ENCODE measurements at regions not wholly inside any gene's neighbourhood (a gene's known extent, or its start where the extent isn't known, plus 50 kb on each side); places are given as distances from the start of the nearest gene placed in this dataset.

- Histone ChIP-seq H3K9ac (ENCODE audit: insufficient read length) (no peak overlapping the region), H3K4me3 (no peak overlapping the region), H3K27ac (no peak overlapping the region), H3K36me3 (ENCODE audit: insufficient read depth, low read length) (no peaks in the 10 kb centered on the region), H3K9me3 (ENCODE audit: low read depth, low read length) (no peaks in the 10 kb centered on the region)
- TF ChIP-seq POLR2AphosphoS5 (IDR thresholded peaks at IDR 0.05; ENCODE audit: borderline replicate concordance, low read depth, low read length) = no peak
- TF ChIP-seq EZH2 (IDR thresholded peaks at IDR 0.05) = no peak
- TF ChIP-seq FOXP2 (optimal IDR thresholded peaks at IDR 0.05; ENCODE audit: control extremely low read depth, extremely low read length, insufficient read depth) = no peak
- DNase-seq (ENCODE audit: low read depth, low spot score) = no peak
Measured at GRCh38 chr15:87604857-87605446, 651.6 kb downstream of the NTRK3 start.

- Histone ChIP-seq H3K36me3 (ENCODE audit: insufficient read depth, low read length) (no peaks in the 10 kb centered on the region), H3K9ac (ENCODE audit: insufficient read length) (no peak overlapping the region), H3K9me3 (ENCODE audit: low read depth, low read length) (no peaks in the 10 kb centered on the region), H3K4me3 (no peak overlapping the region), H3K27ac (no peak overlapping the region)
- TF ChIP-seq FOXP2 (optimal IDR thresholded peaks at IDR 0.05; ENCODE audit: control extremely low read depth, extremely low read length, insufficient read depth) (no peak), EZH2 (IDR thresholded peaks at IDR 0.05) (no peak), POLR2AphosphoS5 (IDR thresholded peaks at IDR 0.05; ENCODE audit: borderline replicate concordance, low read depth, low read length) (no peak)
- no peak for DNase-seq (ENCODE audit: low read depth, low spot score)
Measured at GRCh38 chr15:87602371-87602770, 654.2 kb downstream of the NTRK3 start.

GRCh38 chr15:87599616-87600015 is 656.9 kb downstream of the NTRK3 start:
- TF ChIP-seq EZH2 (IDR thresholded peaks at IDR 0.05) (no peak), FOXP2 (optimal IDR thresholded peaks at IDR 0.05; ENCODE audit: control extremely low read depth, extremely low read length, insufficient read depth) (no peak)
- Histone ChIP-seq H3K4me3 (no peak overlapping the region), H3K9me3 (ENCODE audit: low read depth, low read length) (no peaks in the 10 kb centered on the region), H3K36me3 (ENCODE audit: insufficient read depth, low read length) (no peaks in the 10 kb centered on the region), H3K9ac (ENCODE audit: insufficient read length) (no peak overlapping the region), H3K27ac (no peak overlapping the region)
- no peak for DNase-seq (ENCODE audit: low read depth, low spot score)

DNA sequence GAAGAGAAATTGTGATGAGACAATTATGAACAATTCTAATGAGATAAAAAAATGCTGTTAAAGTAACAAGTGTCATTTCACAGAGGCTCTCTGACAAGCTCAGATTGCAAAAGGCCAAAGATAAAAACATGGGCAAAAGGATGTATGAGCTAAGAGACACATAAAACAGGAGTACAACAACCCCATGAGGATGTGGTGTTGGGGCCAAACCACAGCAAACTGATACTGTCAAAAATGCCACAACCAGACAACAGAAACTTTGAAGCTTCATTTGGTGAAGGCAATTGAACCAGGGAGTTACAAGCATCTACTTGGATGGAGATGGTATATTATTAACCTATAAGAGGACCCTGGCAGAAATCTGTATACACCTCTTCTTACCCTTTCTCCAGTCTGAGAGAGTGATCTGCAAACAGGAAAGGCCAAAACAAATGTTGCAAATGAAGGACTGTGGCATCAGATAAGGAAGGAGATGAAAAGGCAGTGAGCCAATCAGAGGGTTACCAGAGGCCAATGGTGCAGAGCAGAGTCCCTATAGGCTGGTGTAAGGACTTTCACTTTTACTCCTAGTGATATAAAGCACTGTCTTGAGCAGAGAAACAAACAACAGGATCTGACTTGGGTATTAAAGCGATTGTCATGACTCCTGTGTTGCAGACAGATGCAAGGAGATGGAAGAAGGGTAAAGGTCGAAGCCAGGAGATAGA is 659.0 kb downstream of the NTRK3 start:
- Histone ChIP-seq H3K9ac (ENCODE audit: insufficient read length) (no peak overlapping the region), H3K4me3 (no peak overlapping the region), H3K36me3 (ENCODE audit: insufficient read depth, low read length) (no peaks in the 10 kb centered on the region), H3K9me3 (ENCODE audit: low read depth, low read length) (no peaks in the 10 kb centered on the region), H3K27ac (no peak overlapping the region)
- TF ChIP-seq POLR2AphosphoS5 (IDR thresholded peaks at IDR 0.05; ENCODE audit: borderline replicate concordance, low read depth, low read length) = no peak
- TF ChIP-seq FOXP2 (optimal IDR thresholded peaks at IDR 0.05; ENCODE audit: control extremely low read depth, extremely low read length, insufficient read depth) = no peak
- no peak for TF ChIP-seq EZH2 (IDR thresholded peaks at IDR 0.05)
- DNase-seq (ENCODE audit: low read depth, low spot score) = no peak

DNA sequence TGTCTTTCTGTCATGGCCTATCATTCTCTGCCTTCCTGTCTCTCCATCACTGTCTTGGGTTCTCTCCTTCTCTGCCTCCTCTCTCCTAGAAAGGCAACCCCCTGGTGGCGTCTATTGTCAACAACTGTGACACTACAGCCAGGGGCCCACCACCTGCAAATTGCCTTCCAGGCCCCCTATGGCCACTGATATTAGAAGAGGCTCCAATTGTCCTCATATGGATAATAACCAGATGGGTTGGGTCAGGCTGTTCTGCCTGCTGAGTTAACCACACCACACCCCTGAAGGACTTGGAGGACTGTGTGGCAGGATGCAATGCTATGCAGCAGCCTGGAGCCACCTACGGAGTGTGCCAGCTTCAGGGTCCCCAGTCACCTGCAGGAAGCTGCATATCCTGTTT is 665.0 kb downstream of the NTRK3 start:
- DNase-seq (ENCODE audit: low read depth, low spot score) = no peak
- TF ChIP-seq FOXP2 (optimal IDR thresholded peaks at IDR 0.05; ENCODE audit: control extremely low read depth, extremely low read length, insufficient read depth) (no peak), POLR2AphosphoS5 (IDR thresholded peaks at IDR 0.05; ENCODE audit: borderline replicate concordance, low read depth, low read length) (no peak), EZH2 (IDR thresholded peaks at IDR 0.05) (no peak)
- H3K9ac ChIP-seq (ENCODE audit: insufficient read length) = no peak overlapping the region
- no peak overlapping the region for H3K4me3 ChIP-seq
- no peaks in the 10 kb centered on the region for H3K9me3 ChIP-seq (ENCODE audit: low read depth, low read length)
- no peak overlapping the region for H3K27ac ChIP-seq
- H3K36me3 ChIP-seq (ENCODE audit: insufficient read depth, low read length) = no peaks in the 10 kb centered on the region

GRCh38 chr15:87591042-87591441 is 665.5 kb downstream of the NTRK3 start:
- Histone ChIP-seq H3K36me3 (ENCODE audit: insufficient read depth, low read length) (no peaks in the 10 kb centered on the region), H3K4me3 (no peak overlapping the region), H3K27ac (no peak overlapping the region), H3K9ac (ENCODE audit: insufficient read length) (no peak overlapping the region), H3K9me3 (ENCODE audit: low read depth, low read length) (no peaks in the 10 kb centered on the region)
- TF ChIP-seq FOXP2 (optimal IDR thresholded peaks at IDR 0.05; ENCODE audit: control extremely low read depth, extremely low read length, insufficient read depth) (no peak), EZH2 (IDR thresholded peaks at IDR 0.05) (no peak), POLR2AphosphoS5 (IDR thresholded peaks at IDR 0.05; ENCODE audit: borderline replicate concordance, low read depth, low read length) (no peak)
- no peak for DNase-seq (ENCODE audit: low read depth, low spot score)

DNA sequence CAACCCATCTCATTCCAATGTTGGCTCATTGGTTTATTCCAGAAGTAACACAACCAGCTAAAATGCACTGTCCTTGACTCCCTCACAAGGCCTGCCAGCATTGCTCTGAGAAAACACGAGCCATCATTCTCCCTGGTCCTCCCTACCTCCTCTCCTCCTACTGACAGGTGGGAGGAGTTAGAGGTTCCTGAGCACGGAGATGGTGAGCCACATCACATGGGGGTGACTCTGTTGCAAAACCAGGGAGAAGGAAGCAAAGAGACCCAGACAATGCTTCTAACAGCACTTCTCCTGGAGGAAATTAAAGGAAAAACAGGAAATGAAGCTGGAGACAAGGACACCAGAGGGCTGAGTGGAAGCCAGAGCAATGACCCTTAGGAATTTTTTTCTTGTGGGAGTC is 667.4 kb downstream of the NTRK3 start:
- TF ChIP-seq POLR2AphosphoS5 (IDR thresholded peaks at IDR 0.05; ENCODE audit: borderline replicate concordance, low read depth, low read length) = no peak
- no peak overlapping the region for H3K27ac ChIP-seq
- no peak overlapping the region for H3K4me3 ChIP-seq
- H3K36me3 ChIP-seq (ENCODE audit: insufficient read depth, low read length) = no peaks in the 10 kb centered on the region
- no peak overlapping the region for H3K9ac ChIP-seq (ENCODE audit: insufficient read length)
- H3K9me3 ChIP-seq (ENCODE audit: low read depth, low read length) = no peaks in the 10 kb centered on the region
- DNase-seq (ENCODE audit: low read depth, low spot score) = no peak

DNA sequence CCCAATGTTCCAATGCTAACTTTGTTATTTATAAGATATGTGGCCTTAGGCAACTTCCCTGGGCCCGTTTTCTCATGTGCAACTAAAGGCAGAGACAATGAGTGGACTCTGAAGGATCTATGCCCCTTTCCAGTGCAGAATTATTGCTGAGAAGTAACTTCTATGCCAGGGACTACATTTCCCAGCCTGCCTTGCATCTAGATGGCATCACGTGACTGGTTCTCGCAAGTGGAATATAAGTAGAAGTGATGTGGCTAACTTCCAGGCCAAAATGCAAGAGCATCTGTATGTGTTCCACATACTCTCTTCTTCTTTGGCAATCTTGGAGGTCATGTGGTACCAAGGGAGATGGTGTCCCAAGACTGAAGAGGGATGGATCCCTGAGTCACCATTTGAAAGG is 674.4 kb downstream of the NTRK3 start:
- H3K9me3 ChIP-seq (ENCODE audit: low read depth, low read length) = no peaks in the 10 kb centered on the region
- H3K36me3 ChIP-seq (ENCODE audit: insufficient read depth, low read length) = no peaks in the 10 kb centered on the region
- no peak for TF ChIP-seq POLR2AphosphoS5 (IDR thresholded peaks at IDR 0.05; ENCODE audit: borderline replicate concordance, low read depth, low read length)
- no peak for TF ChIP-seq FOXP2 (optimal IDR thresholded peaks at IDR 0.05; ENCODE audit: control extremely low read depth, extremely low read length, insufficient read depth)
- no peak for TF ChIP-seq EZH2 (IDR thresholded peaks at IDR 0.05)

GRCh38 chr15:87579537-87579936 is 677.0 kb downstream of the NTRK3 start:
- no peaks in the 10 kb centered on the region for H3K9me3 ChIP-seq (ENCODE audit: low read depth, low read length)
- H3K9ac ChIP-seq (ENCODE audit: insufficient read length) = no peak overlapping the region
- TF ChIP-seq POLR2AphosphoS5 (IDR thresholded peaks at IDR 0.05; ENCODE audit: borderline replicate concordance, low read depth, low read length) (no peak), FOXP2 (optimal IDR thresholded peaks at IDR 0.05; ENCODE audit: control extremely low read depth, extremely low read length, insufficient read depth) (no peak), EZH2 (IDR thresholded peaks at IDR 0.05) (no peak)
- DNase-seq (ENCODE audit: low read depth, low spot score) = no peak
- no peak overlapping the region for H3K4me3 ChIP-seq
- no peaks in the 10 kb centered on the region for H3K36me3 ChIP-seq (ENCODE audit: insufficient read depth, low read length)
- no peak overlapping the region for H3K27ac ChIP-seq

More for the DNA sequence above, 674.4 kb downstream of the NTRK3 start:
- Histone ChIP-seq H3K27ac (no peak overlapping the region), H3K4me3 (no peak overlapping the region), H3K9ac (ENCODE audit: insufficient read length) (no peak overlapping the region)
- no peak for DNase-seq (ENCODE audit: low read depth, low spot score)
